ENCODE measurements at regions not wholly inside any gene's neighbourhood (a gene's known extent, or its start where the extent isn't known, plus 50 kb on each side); places are given as distances from the start of the nearest gene placed in this dataset.

DNA sequence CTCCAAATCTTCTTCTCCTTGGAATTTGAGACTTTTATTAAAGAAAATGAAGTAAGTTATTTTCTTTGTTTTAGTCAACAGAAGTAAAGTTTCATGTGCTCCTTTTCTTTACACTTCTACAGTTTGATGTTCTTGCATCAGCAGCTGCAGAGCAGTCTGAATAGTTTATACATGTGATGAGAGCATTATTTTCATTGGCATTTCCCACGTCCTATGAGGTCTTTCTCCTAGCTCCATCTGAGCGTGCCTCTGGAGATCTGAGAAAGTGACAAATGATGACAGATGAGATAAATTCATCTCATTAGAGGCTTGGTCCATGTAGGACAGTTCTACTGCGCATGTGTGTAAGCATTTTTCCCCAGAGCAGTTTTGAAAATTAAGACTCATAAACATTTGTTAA is 1290.0 kb downstream of the UQCRFS1 start:
- no peaks in the 10 kb centered on the region for H3K4me1 ChIP-seq (replicated peaks; ENCODE audit: insufficient read depth)
- no peaks in the 10 kb centered on the region for H3F3A ChIP-seq (ENCODE audit: insufficient read depth, low read depth)
- no peak for DNase-seq
- H3K4me3 ChIP-seq, result no peak overlapping the region
- H3K27me3 ChIP-seq (ENCODE audit: insufficient read depth, low read depth), result no peaks in the 10 kb centered on the region
- no peaks in the 10 kb centered on the region for H3K9me3 ChIP-seq (ENCODE audit: insufficient read depth, low read depth)
- no peak overlapping the region for H3K4me2 ChIP-seq
- H3K79me2 ChIP-seq (ENCODE audit: low read depth), result no peaks in the 10 kb centered on the region
- no peak for TF ChIP-seq EZH2 (IDR thresholded peaks at IDR 0.05; ENCODE audit: low read depth)
- TF ChIP-seq, protein P1, sequence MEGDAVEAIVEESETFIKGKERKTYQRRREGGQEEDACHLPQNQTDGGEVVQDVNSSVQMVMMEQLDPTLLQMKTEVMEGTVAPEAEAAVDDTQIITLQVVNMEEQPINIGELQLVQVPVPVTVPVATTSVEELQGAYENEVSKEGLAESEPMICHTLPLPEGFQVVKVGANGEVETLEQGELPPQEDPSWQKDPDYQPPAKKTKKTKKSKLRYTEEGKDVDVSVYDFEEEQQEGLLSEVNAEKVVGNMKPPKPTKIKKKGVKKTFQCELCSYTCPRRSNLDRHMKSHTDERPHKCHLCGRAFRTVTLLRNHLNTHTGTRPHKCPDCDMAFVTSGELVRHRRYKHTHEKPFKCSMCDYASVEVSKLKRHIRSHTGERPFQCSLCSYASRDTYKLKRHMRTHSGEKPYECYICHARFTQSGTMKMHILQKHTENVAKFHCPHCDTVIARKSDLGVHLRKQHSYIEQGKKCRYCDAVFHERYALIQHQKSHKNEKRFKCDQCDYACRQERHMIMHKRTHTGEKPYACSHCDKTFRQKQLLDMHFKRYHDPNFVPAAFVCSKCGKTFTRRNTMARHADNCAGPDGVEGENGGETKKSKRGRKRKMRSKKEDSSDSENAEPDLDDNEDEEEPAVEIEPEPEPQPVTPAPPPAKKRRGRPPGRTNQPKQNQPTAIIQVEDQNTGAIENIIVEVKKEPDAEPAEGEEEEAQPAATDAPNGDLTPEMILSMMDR (conservative IDR thresholded peaks at IDR 0.05), result no peak
- H4K20me1 ChIP-seq (ENCODE audit: insufficient read depth), result no peaks in the 10 kb centered on the region
- no TSS peak for BruUV-seq (replicated peaks)
- ChIA-PET CTCF (no interaction called here), POLR2A (ENCODE audit: unreplicated experiment) (no interaction called here)
- intact Hi-C loops (cut with micrococcal nuclease; ENCODE audit: unreplicated experiment), result no loop called here
- no peak overlapping the region for H3K27ac ChIP-seq
- no peaks in the 10 kb centered on the region for H3K36me3 ChIP-seq (ENCODE audit: low read depth)
- H3K9me2 ChIP-seq (ENCODE audit: insufficient read depth), result no peaks in the 10 kb centered on the region
- no peak overlapping the region for H2AFZ ChIP-seq

GRCh38 chr19:27920774-27921173 is 1292.2 kb downstream of the UQCRFS1 start:
- Histone ChIP-seq H3K79me2 (ENCODE audit: low read depth) (no peaks in the 10 kb centered on the region), H4K20me1 (ENCODE audit: insufficient read depth) (no peaks in the 10 kb centered on the region), H3K4me3 (no peak overlapping the region), H3K27me3 (ENCODE audit: insufficient read depth, low read depth) (no peaks in the 10 kb centered on the region), H3K9me3 (ENCODE audit: insufficient read depth, low read depth) (no peaks in the 10 kb centered on the region), H2AFZ (no peak overlapping the region), H3K36me3 (ENCODE audit: low read depth) (no peaks in the 10 kb centered on the region), H3K4me2 (no peak overlapping the region), H3K9me2 (ENCODE audit: insufficient read depth) (no peaks in the 10 kb centered on the region), H3F3A (ENCODE audit: insufficient read depth, low read depth) (no peaks in the 10 kb centered on the region), H3K4me1 (replicated peaks; ENCODE audit: insufficient read depth) (no peaks in the 10 kb centered on the region), H3K27ac (no peak overlapping the region)
- CTCF ChIA-PET, result no interaction called here
- no TSS peak for BruUV-seq (replicated peaks)
- TF ChIP-seq EZH2 (IDR thresholded peaks at IDR 0.05; ENCODE audit: low read depth), result no peak
- TF ChIP-seq, protein P1 (conservative IDR thresholded peaks at IDR 0.05), result no peak
- DNase-seq, result no peak
- POLR2A ChIA-PET (ENCODE audit: unreplicated experiment), result no interaction called here
- intact Hi-C loops (cut with micrococcal nuclease; ENCODE audit: unreplicated experiment), result no loop called here

DNA sequence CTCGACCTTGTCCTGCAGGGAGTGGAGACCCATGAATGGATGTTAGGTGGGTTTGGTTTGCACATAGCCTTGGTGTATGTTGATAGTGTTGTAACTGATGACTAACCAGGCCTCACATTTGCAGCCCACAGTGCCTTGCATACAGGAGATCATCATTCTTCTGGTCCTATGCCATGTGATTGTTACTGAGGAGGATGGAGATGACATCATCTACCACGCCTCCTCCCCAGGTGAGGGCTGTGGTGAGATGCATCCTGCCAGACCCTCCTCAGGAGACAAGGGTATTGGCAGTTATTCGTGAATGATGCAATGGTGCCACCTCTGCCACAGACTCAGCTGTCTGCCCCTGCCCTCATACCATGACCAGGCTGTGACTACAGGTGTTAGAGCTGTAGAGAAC is 1294.1 kb downstream of the UQCRFS1 start:
- POLR2A ChIA-PET (ENCODE audit: unreplicated experiment), result no interaction called here
- Histone ChIP-seq H3K9me2 (ENCODE audit: insufficient read depth) (no peaks in the 10 kb centered on the region), H3K79me2 (ENCODE audit: low read depth) (no peaks in the 10 kb centered on the region), H3K4me2 (no peak overlapping the region), H2AFZ (no peak overlapping the region), H4K20me1 (ENCODE audit: insufficient read depth) (no peaks in the 10 kb centered on the region), H3F3A (ENCODE audit: insufficient read depth, low read depth) (no peaks in the 10 kb centered on the region), H3K4me3 (no peak overlapping the region), H3K36me3 (ENCODE audit: low read depth) (no peaks in the 10 kb centered on the region), H3K9me3 (ENCODE audit: insufficient read depth, low read depth) (no peaks in the 10 kb centered on the region), H3K27ac (no peak overlapping the region), H3K4me1 (replicated peaks; ENCODE audit: insufficient read depth) (no peaks in the 10 kb centered on the region), H3K27me3 (ENCODE audit: insufficient read depth, low read depth) (no peaks in the 10 kb centered on the region)
- no peak for TF ChIP-seq EZH2 (IDR thresholded peaks at IDR 0.05; ENCODE audit: low read depth)
- TF ChIP-seq, protein P1 (conservative IDR thresholded peaks at IDR 0.05), result no peak
- intact Hi-C loops (cut with micrococcal nuclease; ENCODE audit: unreplicated experiment), result no loop called here
- CTCF ChIA-PET, result no interaction called here
- DNase-seq, result no peak
- BruUV-seq (replicated peaks), result no TSS peak

Measured in PC-9 (cell line).